SKM-1 treated with dmso at 0.1 percent for 144 hours (cell line): ENCODE measurements at regions not wholly inside any gene's neighbourhood (a gene's known extent, or its start where the extent isn't known, plus 50 kb on each side); places are given as distances from the start of the nearest gene placed in this dataset.
A peak's percentile ranks its signal among the peaks of the same experiment; 100 is the strongest.

ENCODE experiments used
- DNase-seq: peaks from one replicate; lab custom pipeline; 2025; ENCODE audit not compliant: unreplicated experiment; lab: John Stamatoyannopoulos, UW

- DNase-seq: no peak
Observed at GRCh38 chr7:97466071-97466470, 265.8 kb upstream of the TAC1 start.

GRCh38 chr7:97466999-97467740, 264.7 kb upstream of the TAC1 start:
- no peak for DNase-seq

GRCh38 chr7:97468493-97468892, 263.4 kb upstream of the TAC1 start:
- DNase-seq: no peak

GRCh38 chr7:97470726-97471125, 261.2 kb upstream of the TAC1 start:
- no peak for DNase-seq

- no peak for DNase-seq
Observed at GRCh38 chr7:97471491-97471890, 260.4 kb upstream of the TAC1 start.

- DNase-seq: no peak
Observed at GRCh38 chr7:97479740-97480290, 252.1 kb upstream of the TAC1 start.

- DNase-seq: no peak
Observed at GRCh38 chr7:97480772-97481390, 251.0 kb upstream of the TAC1 start.

GRCh38 chr7:97495487-97495886, 236.4 kb upstream of the TAC1 start:
- no peak for DNase-seq

GRCh38 chr7:97499204-97499603, 232.7 kb upstream of the TAC1 start:
- DNase-seq: peak; percentile 15

- DNase-seq: no peak
Observed at GRCh38 chr7:97503367-97504094, 228.4 kb upstream of the TAC1 start.

GRCh38 chr7:97506728-97507127, 225.2 kb upstream of the TAC1 start:
- DNase-seq: no peak

GRCh38 chr7:97512441-97513207, 219.3 kb upstream of the TAC1 start:
- no peak for DNase-seq

GRCh38 chr7:97513326-97513725, 218.6 kb upstream of the TAC1 start:
- DNase-seq: peak; percentile 10

- DNase-seq: no peak
Observed at GRCh38 chr7:97541188-97541587, 190.7 kb upstream of the TAC1 start.

GRCh38 chr7:97555857-97556421, 175.9 kb upstream of the TAC1 start:
- DNase-seq: no peak

GRCh38 chr7:97565665-97566064, 166.2 kb upstream of the TAC1 start:
- no peak for DNase-seq

GRCh38 chr7:97573065-97573464, 158.8 kb upstream of the TAC1 start:
- no peak for DNase-seq

GRCh38 chr7:97576043-97576442, 155.8 kb upstream of the TAC1 start:
- DNase-seq: no peak

- no peak for DNase-seq
Observed at GRCh38 chr7:97578225-97578624, 153.7 kb upstream of the TAC1 start.

- no peak for DNase-seq
Observed at GRCh38 chr7:97580205-97580604, 151.7 kb upstream of the TAC1 start.

GRCh38 chr7:97595439-97595838, 136.4 kb upstream of the TAC1 start:
- DNase-seq: no peak
